ENCODE measurements at regions not wholly inside any gene's neighbourhood (a gene's known extent, or its start where the extent isn't known, plus 50 kb on each side); places are given as distances from the start of the nearest gene placed in this dataset.

DNA sequence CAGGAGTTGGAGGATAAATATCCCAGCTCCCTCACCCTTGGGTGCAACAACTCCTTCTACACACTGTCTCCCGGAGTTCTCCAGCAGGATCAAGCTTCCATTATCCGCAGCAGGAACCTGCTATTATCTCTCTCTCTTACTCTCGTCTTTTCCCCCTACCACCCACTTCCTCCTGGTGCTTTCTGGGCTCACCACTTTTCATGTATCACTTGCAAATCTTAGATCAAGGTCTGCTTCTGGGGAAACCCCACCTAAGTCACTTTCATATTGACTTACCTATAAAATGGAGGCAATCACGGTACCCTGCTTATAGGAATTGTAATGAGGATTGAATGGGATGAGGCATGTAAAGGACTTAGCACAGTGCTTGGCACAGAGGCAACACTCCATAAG is 589.5 kb downstream of the BCOR start:
- WGBS = 87% methylated on average over 4 of the region's 4 CpGs

DNA sequence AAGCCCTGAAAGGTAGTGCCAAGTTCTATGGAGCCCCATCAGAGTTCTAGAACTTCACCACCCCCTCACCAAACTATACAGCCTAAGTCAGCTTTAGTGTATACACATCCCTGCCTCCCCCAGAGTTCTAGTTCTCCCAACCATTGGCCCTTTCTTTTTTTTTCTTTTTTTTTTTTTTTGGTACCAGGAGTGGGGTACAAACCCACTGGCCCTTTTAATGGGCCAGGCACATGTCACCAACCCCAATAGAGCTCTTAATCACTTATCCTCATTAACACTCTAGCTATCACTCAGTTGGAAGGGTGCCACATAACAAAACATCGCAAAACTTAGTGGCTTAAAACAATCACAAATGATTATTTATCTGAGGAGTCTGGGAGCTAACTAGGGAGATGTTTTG is 588.6 kb downstream of the BCOR start:
- no peak for DNase-seq (ENCODE audit: low spot score)
- WGBS = 85% methylated on average over 1 of the region's 1 CpG
- H3K9me3 ChIP-seq (ENCODE audit: control insufficient read depth in 4 of 4, low read length in 3 of 4) = peaks cover 0 to 14% (median 7%) of the 10 kb centered on the region in 4 donors
- H3K27me3 ChIP-seq (ENCODE audit: control insufficient read depth in 4 of 4, insufficient read depth in 4 of 4, low read length in 3 of 4) = no peaks in the 10 kb centered on the region
- no peak overlapping the region for H3K9ac ChIP-seq (ENCODE audit: low read depth in 1 of 2, low read length in 2 of 2)
- no peak overlapping the region for H3K4me3 ChIP-seq (ENCODE audit: low read depth in 1 of 3, low read length in 3 of 3)
- H3K27ac ChIP-seq (ENCODE audit: low read depth in 1 of 2, low read length in 2 of 2) = no peak overlapping the region
- no peaks in the 10 kb centered on the region for H3K36me3 ChIP-seq (ENCODE audit: control insufficient read depth in 4 of 4, insufficient read depth in 3 of 4, low read depth in 1 of 4, low read length in 3 of 4)
- H3K4me1 ChIP-seq (ENCODE audit: control insufficient read depth in 4 of 4, insufficient read depth in 4 of 4, low read length in 3 of 4) = no peaks in the 10 kb centered on the region
- TF ChIP-seq NR2F2 (IDR thresholded peaks at IDR 0.05) (no peak), SP1 (IDR thresholded peaks at IDR 0.05) (no peak), FOXA2 (IDR thresholded peaks at IDR 0.05) (no peak), JUND (IDR thresholded peaks at IDR 0.05) (no peak), HNF4G (IDR thresholded peaks at IDR 0.05) (no peak), RXRA (IDR thresholded peaks at IDR 0.05) (no peak), HNF4A (conservative IDR thresholded peaks at IDR 0.05) (no peak), YY1 (IDR thresholded peaks at IDR 0.05) (no peak)
- TF ChIP-seq, protein P1, sequence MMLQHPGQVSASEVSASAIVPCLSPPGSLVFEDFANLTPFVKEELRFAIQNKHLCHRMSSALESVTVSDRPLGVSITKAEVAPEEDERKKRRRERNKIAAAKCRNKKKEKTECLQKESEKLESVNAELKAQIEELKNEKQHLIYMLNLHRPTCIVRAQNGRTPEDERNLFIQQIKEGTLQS (IDR thresholded peaks at IDR 0.05) = no peak
- TF ChIP-seq, protein P2, sequence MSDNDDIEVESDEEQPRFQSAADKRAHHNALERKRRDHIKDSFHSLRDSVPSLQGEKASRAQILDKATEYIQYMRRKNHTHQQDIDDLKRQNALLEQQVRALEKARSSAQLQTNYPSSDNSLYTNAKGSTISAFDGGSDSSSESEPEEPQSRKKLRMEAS (IDR thresholded peaks at IDR 0.05) = no peak
- TF ChIP-seq, protein P3, sequence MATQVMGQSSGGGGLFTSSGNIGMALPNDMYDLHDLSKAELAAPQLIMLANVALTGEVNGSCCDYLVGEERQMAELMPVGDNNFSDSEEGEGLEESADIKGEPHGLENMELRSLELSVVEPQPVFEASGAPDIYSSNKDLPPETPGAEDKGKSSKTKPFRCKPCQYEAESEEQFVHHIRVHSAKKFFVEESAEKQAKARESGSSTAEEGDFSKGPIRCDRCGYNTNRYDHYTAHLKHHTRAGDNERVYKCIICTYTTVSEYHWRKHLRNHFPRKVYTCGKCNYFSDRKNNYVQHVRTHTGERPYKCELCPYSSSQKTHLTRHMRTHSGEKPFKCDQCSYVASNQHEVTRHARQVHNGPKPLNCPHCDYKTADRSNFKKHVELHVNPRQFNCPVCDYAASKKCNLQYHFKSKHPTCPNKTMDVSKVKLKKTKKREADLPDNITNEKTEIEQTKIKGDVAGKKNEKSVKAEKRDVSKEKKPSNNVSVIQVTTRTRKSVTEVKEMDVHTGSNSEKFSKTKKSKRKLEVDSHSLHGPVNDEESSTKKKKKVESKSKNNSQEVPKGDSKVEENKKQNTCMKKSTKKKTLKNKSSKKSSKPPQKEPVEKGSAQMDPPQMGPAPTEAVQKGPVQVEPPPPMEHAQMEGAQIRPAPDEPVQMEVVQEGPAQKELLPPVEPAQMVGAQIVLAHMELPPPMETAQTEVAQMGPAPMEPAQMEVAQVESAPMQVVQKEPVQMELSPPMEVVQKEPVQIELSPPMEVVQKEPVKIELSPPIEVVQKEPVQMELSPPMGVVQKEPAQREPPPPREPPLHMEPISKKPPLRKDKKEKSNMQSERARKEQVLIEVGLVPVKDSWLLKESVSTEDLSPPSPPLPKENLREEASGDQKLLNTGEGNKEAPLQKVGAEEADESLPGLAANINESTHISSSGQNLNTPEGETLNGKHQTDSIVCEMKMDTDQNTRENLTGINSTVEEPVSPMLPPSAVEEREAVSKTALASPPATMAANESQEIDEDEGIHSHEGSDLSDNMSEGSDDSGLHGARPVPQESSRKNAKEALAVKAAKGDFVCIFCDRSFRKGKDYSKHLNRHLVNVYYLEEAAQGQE (IDR thresholded peaks at IDR 0.05) = no peak

More for the DNA sequence above, 589.5 kb downstream of the BCOR start:
- Histone ChIP-seq H3K27ac (ENCODE audit: low read depth in 1 of 2, low read length in 2 of 2) (no peak overlapping the region), H3K4me1 (ENCODE audit: control insufficient read depth in 4 of 4, insufficient read depth in 4 of 4, low read length in 3 of 4) (no peaks in the 10 kb centered on the region), H3K36me3 (ENCODE audit: control insufficient read depth in 4 of 4, insufficient read depth in 3 of 4, low read depth in 1 of 4, low read length in 3 of 4) (no peaks in the 10 kb centered on the region), H3K27me3 (ENCODE audit: control insufficient read depth in 4 of 4, insufficient read depth in 4 of 4, low read length in 3 of 4) (no peaks in the 10 kb centered on the region), H3K9me3 (ENCODE audit: control insufficient read depth in 4 of 4, low read length in 3 of 4) (peaks cover 0 to 14% (median 7%) of the 10 kb centered on the region in 4 donors), H3K4me3 (ENCODE audit: low read depth in 1 of 3, low read length in 3 of 3) (no peak overlapping the region), H3K9ac (ENCODE audit: low read depth in 1 of 2, low read length in 2 of 2) (no peak overlapping the region)
- TF ChIP-seq YY1 (IDR thresholded peaks at IDR 0.05) = no peak
- TF ChIP-seq, protein P4, sequence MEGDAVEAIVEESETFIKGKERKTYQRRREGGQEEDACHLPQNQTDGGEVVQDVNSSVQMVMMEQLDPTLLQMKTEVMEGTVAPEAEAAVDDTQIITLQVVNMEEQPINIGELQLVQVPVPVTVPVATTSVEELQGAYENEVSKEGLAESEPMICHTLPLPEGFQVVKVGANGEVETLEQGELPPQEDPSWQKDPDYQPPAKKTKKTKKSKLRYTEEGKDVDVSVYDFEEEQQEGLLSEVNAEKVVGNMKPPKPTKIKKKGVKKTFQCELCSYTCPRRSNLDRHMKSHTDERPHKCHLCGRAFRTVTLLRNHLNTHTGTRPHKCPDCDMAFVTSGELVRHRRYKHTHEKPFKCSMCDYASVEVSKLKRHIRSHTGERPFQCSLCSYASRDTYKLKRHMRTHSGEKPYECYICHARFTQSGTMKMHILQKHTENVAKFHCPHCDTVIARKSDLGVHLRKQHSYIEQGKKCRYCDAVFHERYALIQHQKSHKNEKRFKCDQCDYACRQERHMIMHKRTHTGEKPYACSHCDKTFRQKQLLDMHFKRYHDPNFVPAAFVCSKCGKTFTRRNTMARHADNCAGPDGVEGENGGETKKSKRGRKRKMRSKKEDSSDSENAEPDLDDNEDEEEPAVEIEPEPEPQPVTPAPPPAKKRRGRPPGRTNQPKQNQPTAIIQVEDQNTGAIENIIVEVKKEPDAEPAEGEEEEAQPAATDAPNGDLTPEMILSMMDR (IDR thresholded peaks at IDR 0.05; ENCODE audit: low read depth, low read length, missing input control) = no peak
- no peak for TF ChIP-seq HNF4A (conservative IDR thresholded peaks at IDR 0.05)
- TF ChIP-seq RAD21 (IDR thresholded peaks at IDR 0.05) = no peak
- TF ChIP-seq HNF4G (IDR thresholded peaks at IDR 0.05) = no peak
- TF ChIP-seq EGR1 (IDR thresholded peaks at IDR 0.05; ENCODE audit: low read depth in 2 of 2) = no peak
- TF ChIP-seq FOXA2 (IDR thresholded peaks at IDR 0.05) = no peak
- TF ChIP-seq, protein P5, sequence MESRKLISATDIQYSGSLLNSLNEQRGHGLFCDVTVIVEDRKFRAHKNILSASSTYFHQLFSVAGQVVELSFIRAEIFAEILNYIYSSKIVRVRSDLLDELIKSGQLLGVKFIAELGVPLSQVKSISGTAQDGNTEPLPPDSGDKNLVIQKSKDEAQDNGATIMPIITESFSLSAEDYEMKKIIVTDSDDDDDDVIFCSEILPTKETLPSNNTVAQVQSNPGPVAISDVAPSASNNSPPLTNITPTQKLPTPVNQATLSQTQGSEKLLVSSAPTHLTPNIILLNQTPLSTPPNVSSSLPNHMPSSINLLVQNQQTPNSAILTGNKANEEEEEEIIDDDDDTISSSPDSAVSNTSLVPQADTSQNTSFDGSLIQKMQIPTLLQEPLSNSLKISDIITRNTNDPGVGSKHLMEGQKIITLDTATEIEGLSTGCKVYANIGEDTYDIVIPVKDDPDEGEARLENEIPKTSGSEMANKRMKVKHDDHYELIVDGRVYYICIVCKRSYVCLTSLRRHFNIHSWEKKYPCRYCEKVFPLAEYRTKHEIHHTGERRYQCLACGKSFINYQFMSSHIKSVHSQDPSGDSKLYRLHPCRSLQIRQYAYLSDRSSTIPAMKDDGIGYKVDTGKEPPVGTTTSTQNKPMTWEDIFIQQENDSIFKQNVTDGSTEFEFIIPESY (IDR thresholded peaks at IDR 0.05) = no peak
- TF ChIP-seq JUND (IDR thresholded peaks at IDR 0.05) = no peak
- no peak for TF ChIP-seq TAF1 (conservative IDR thresholded peaks at IDR 0.05)
- TF ChIP-seq SP1 (IDR thresholded peaks at IDR 0.05) = no peak
- TF ChIP-seq GABPA (IDR thresholded peaks at IDR 0.05 in 1 of 2, conservative IDR thresholded peaks at IDR 0.05 in 1 of 2) = no peak
- TF ChIP-seq, protein P3 (IDR thresholded peaks at IDR 0.05) = no peak
- no peak for TF ChIP-seq FOXA1 (IDR thresholded peaks at IDR 0.05)
- TF ChIP-seq RXRA (IDR thresholded peaks at IDR 0.05) = no peak
- TF ChIP-seq, protein P2 (IDR thresholded peaks at IDR 0.05) = no peak
- DNase-seq (ENCODE audit: low spot score) = no peak
